Endothelial cell of umbilical vein (primary cell): ENCODE measurements at regions not wholly inside any gene's neighbourhood (a gene's known extent, or its start where the extent isn't known, plus 50 kb on each side); places are given as distances from the start of the nearest gene placed in this dataset.

Experiments used
- BruUV-seq: library from RNA; stranded (reverse); fragments of 400-500 nt; replicated peaks from 2 replicates; lab custom pipeline; 2021; lab: Mats Ljungman, UMichigan
- CTCF ChIA-PET: fragments of 300-600, 350-600 bp; sonication (Branson Sonifier 250); formaldehyde crosslinking; loops from one replicate; lab custom pipeline; 2021; ENCODE audit warnings: antibody characterized with exemption, inconsistent platforms; lab: Charles Lee
- POLR2A ChIA-PET: fragments of 300-600, 350-600 bp; sonication (Branson Sonifier 250); formaldehyde crosslinking; loops from one replicate; lab custom pipeline; 2021; ENCODE audit warnings: antibody characterized with exemption, inconsistent platforms; lab: Charles Lee
- DNase-seq: peaks from one replicate; pipeline ENCODE4 v3.0.0-alpha.2; 2011; ENCODE audit warnings: low read depth, low spot score
- FAIRE-seq: peaks from 2 replicates; lab custom pipeline; 2011; peaks lifted over from hg19 to GRCh38; lab: Jason Lieb, UNC
- H2AFZ ChIP-seq: 2 replicates; pipeline ENCODE4 v1.6.0; 2012; ENCODE audit warnings: low read depth, low read length, control low read depth, inconsistent platforms
- H3K27ac ChIP-seq: 2 replicates; pipeline ENCODE4 v1.5.1; 2011; ENCODE audit warnings: low read depth, mild to moderate bottlenecking, control low read depth, low read length, moderate library complexity; ENCODE audit not compliant: insufficient read depth
- H3K27me3 ChIP-seq, 2 experiments: 2 replicates each; pipeline versions ENCODE4 v1.6.0 to v1.6.1; 2011; ENCODE audit warnings: low read length in 2 of 2, mixed read lengths in 1 of 2; ENCODE audit not compliant: control insufficient read depth in 2 of 2, insufficient read depth in 2 of 2
- H3K36me3 ChIP-seq, 2 experiments: 2 replicates in 1 of 2; 3 replicates in 1 of 2; pipeline ENCODE4 v1.5.1; 2011; ENCODE audit warnings: low read length in 2 of 2, mild to moderate bottlenecking in 1 of 2, moderate library complexity in 1 of 2; ENCODE audit not compliant: control insufficient read depth in 2 of 2, insufficient read depth in 2 of 2; ENCODE audit errors: extremely low read depth in 1 of 2
- H3K4me1 ChIP-seq: 3 replicates; pipeline ENCODE4 v1.5.1; 2011; ENCODE audit warnings: mild to moderate bottlenecking, low read length; ENCODE audit not compliant: control insufficient read depth, insufficient read depth; ENCODE audit errors: extremely low read depth
- H3K4me2 ChIP-seq: 2 replicates; pipeline ENCODE4 v1.6.1; 2011; ENCODE audit warnings: low read length, control low read depth, mixed read lengths; ENCODE audit not compliant: insufficient read depth
- H3K4me3 ChIP-seq, 3 experiments: fragments of 200-600 bp in 1 of 3; sonication (generic), shearing (Covaris generic) in 1 of 3; replicated peaks in 1 of 3; 2 replicates each; pipeline ENCODE4 v1.5.1; 2011 to 2016; ENCODE audit warnings: control low read depth in 3 of 3, low read length in 3 of 3, mild to moderate bottlenecking in 2 of 3, inconsistent platforms in 1 of 3, low read depth in 1 of 3, moderate library complexity in 1 of 3; ENCODE audit not compliant: insufficient read depth in 1 of 3
- H3K79me2 ChIP-seq: 2 replicates; pipeline ENCODE4 v1.6.0; 2012; ENCODE audit warnings: low read length, inconsistent platforms; ENCODE audit not compliant: control insufficient read depth, insufficient read depth
- H3K9ac ChIP-seq: replicated peaks from 2 replicates; pipeline ENCODE3; 2011; ENCODE audit warnings: low read length, control low read depth; ENCODE audit not compliant: insufficient read depth; ENCODE audit errors: extremely low read depth
- H3K9me1 ChIP-seq: replicated peaks from 3 replicates; pipeline ENCODE4 v1.6.0; 2011; ENCODE audit warnings: mild to moderate bottlenecking, low read length; ENCODE audit not compliant: control insufficient read depth, insufficient read depth; ENCODE audit errors: extremely low read depth
- H3K9me3 ChIP-seq: replicated peaks from 2 replicates; pipeline ENCODE4 v1.5.1; 2012; ENCODE audit warnings: low read length, inconsistent platforms; ENCODE audit not compliant: control insufficient read depth, insufficient read depth
- H4K20me1 ChIP-seq: replicated peaks from 2 replicates; pipeline ENCODE3; 2011; ENCODE audit warnings: mild to moderate bottlenecking, low read length; ENCODE audit not compliant: control insufficient read depth, insufficient read depth; ENCODE audit errors: extremely low read depth
- EZH2 ChIP-seq: IDR thresholded peaks from 2 replicates; pipeline ENCODE4 v1.6.1; 2012; ENCODE audit warnings: borderline replicate concordance, low read depth, mild to moderate bottlenecking, moderate library complexity, low read length, inconsistent platforms; ENCODE audit not compliant: severe bottlenecking
- FOS ChIP-seq: IDR thresholded peaks from 2 replicates; pipeline ENCODE4 v1.6.1; 2011; ENCODE audit warnings: mild to moderate bottlenecking, low read length, moderate library complexity, borderline replicate concordance; ENCODE audit not compliant: insufficient read depth
- GATA2 ChIP-seq: IDR thresholded peaks from 2 replicates; pipeline ENCODE4 v1.7.0; 2011; ENCODE audit warnings: low read depth, mild to moderate bottlenecking, moderate library complexity, mixed read lengths, low read length; ENCODE audit not compliant: insufficient read length, insufficient read depth
- JUN ChIP-seq: IDR thresholded peaks from 2 replicates; pipeline ENCODE4 v1.6.1; 2011; ENCODE audit warnings: borderline replicate concordance, low read depth; ENCODE audit not compliant: insufficient read length, insufficient read depth
- MYC ChIP-seq: IDR thresholded peaks from one replicate; pipeline ENCODE4 v1.6.1; 2011; ENCODE audit warnings: mild to moderate bottlenecking, low read depth, low read length
- POLR2A ChIP-seq: IDR thresholded peaks from 2 replicates; pipeline ENCODE4 v1.6.1; 2012; ENCODE audit warnings: low read depth, mild to moderate bottlenecking, control low read depth, low read length
- POLR2AphosphoS5 ChIP-seq: IDR thresholded peaks from 2 replicates; pipeline ENCODE4 v1.6.1; 2012; ENCODE audit warnings: low read depth, mild to moderate bottlenecking, control low read depth, low read length, moderate library complexity; ENCODE audit not compliant: insufficient read depth
- dilution Hi-C: fragments of 300-500 bp; cut with MboI; formaldehyde crosslinking; loops from one replicate; pipeline ENCODE4 v1.15.0; 2019; ENCODE audit warnings: low sequenced_read_pairs; ENCODE audit not compliant: extremely low pct_ligation_motif_present
- intact Hi-C: fragments of 100-400 bp; cut with micrococcal nuclease; formaldehyde crosslinking; loops from one replicate; pipeline ENCODE4 v1.10.0; 2022

DNA sequence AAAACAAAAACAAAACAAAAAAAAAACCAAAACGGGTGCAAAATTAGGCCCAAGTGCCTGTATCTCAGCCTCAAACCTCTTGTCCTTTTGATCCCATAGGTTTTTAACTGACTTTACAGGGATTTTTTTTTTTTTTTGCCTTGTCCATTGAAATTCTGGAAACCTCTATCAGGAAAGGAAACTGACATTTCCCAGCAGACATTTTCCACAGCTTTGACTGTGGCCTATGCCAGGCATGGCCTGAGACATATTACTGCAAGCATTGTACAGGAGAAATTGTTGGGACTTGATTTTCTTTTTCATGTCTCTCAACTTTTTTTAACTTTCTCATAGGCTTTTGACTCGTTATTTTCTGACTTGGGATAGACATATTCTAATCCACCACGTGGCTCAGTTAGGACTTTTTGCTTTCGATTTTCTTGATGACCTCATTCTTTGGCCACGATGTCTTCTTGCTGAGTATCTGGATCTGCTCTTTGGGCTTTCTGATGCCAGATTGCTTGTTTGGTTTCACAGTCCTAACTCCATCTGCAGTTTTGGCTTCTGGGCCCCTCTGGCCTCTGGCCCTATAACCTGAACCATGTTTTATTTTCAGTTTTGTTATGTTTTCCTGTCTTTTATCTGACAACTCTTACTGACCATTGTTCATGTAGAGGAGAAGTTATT lies 336.1 kb upstream of the C11orf87 start:
- FAIRE-seq (no peak), DNase-seq (no peak)
- no peak for TF ChIP-seq MYC
- Histone ChIP-seq H3K4me3 (no peak overlapping the region), H4K20me1 (no peaks in the 10 kb centered on the region), H3K9me3 (no peaks in the 10 kb centered on the region), H3K9ac (no peak overlapping the region), H3K4me1 (no peaks in the 10 kb centered on the region), H3K36me3 (no peaks in the 10 kb centered on the region), H3K9me1 (no peaks in the 10 kb centered on the region), H2AFZ (no peak overlapping the region), H3K79me2 (no peaks in the 10 kb centered on the region), H3K27me3 (no peaks in the 10 kb centered on the region), H3K27ac (no peak overlapping the region), H3K4me2 (no peak overlapping the region)
- POLR2A ChIA-PET: interaction anchor here (0.7 kb wide), 1 partner anchor 1781 kb away, joined by 3 read pairs; no protein-coding TSS in a partner anchor
- no TSS peak for BruUV-seq
- intact Hi-C loops: no loop called here
- dilution Hi-C loops: no loop called here
- CTCF ChIA-PET: no interaction called here

DNA sequence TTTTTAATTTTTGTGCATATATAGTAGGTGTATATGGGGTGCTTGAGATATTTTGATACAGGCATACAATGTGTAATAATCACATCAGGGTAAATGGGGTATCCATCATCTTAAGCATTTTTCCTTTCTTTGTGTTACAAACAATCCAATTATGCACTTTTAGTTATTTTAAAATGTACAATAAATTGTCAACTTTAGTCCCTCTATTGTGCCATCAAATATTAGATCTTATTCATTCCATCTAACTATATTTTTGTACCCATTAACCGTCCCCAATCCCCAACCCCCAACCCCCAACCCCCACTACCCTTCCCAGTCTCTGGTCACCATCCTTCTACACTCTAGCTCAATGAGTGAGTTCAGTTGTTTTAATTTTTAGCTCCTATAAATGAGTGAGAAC lies 335.1 kb upstream of the C11orf87 start:
- TF ChIP-seq POLR2AphosphoS5 (no peak), EZH2 (no peak), POLR2A (no peak), FOS (no peak), GATA2 (no peak), JUN (no peak), MYC (no peak)
- Histone ChIP-seq H3K36me3 (no peaks in the 10 kb centered on the region), H3K9ac (no peak overlapping the region), H3K27ac (no peak overlapping the region), H3K4me1 (no peaks in the 10 kb centered on the region), H3K4me3 (no peak overlapping the region), H2AFZ (no peak overlapping the region), H3K9me3 (no peaks in the 10 kb centered on the region), H4K20me1 (no peaks in the 10 kb centered on the region), H3K79me2 (no peaks in the 10 kb centered on the region), H3K4me2 (no peak overlapping the region), H3K27me3 (no peaks in the 10 kb centered on the region), H3K9me1 (no peaks in the 10 kb centered on the region)
- intact Hi-C loops: no loop called here
- BruUV-seq: no TSS peak
- DNase-seq: no peak
- dilution Hi-C loops: no loop called here
- FAIRE-seq: no peak
- POLR2A ChIA-PET: no interaction called here
- CTCF ChIA-PET: interaction anchor here (1.5 kb wide), 1 partner anchor 49 kb away, joined by 4 read pairs; no protein-coding TSS in a partner anchor
